ENCODE measurements at regions not wholly inside any gene's neighbourhood (a gene's known extent, or its start where the extent isn't known, plus 50 kb on each side); places are given as distances from the start of the nearest gene placed in this dataset.

GRCh38 chr18:56245866-56246580, 392.4 kb downstream of the TXNL1 start:
- DNase-seq (ENCODE audit: low read depth in 1 of 2, low spot score in 1 of 2) (peak in 1 of 2 experiments; percentile 5), FAIRE-seq (no peak), ATAC-seq (no peak)
- Histone ChIP-seq H3K4me3 (no peak overlapping the region), H3K9me3 (no peaks in the 10 kb centered on the region), H3K4me2 (no peak overlapping the region), H3K4me1 (no peaks in the 10 kb centered on the region), H3K27ac (no peak overlapping the region)
- CTCF ChIA-PET = no interaction called here
- POLR2A ChIA-PET = no interaction called here
- WGBS (ENCODE audit: missing lambda C conversion rate) = 28% methylated on average over 5 of the region's 5 CpGs
- TF ChIP-seq GATA3 (IDR thresholded peaks at IDR 0.05; ENCODE audit: borderline replicate concordance) (no peak), HES2 (IDR thresholded peaks at IDR 0.05) (no peak), CHD4 (IDR thresholded peaks at IDR 0.05; ENCODE audit: borderline replicate concordance) (no peak), BCL3 (IDR thresholded peaks at IDR 0.05) (no peak), ELK1 (IDR thresholded peaks at IDR 0.05; ENCODE audit: low read depth, low read length) (no peak)

GRCh38 chr18:56240405-56240804, 398.0 kb downstream of the TXNL1 start:
- no peaks in the 10 kb centered on the region for H3K9me3 ChIP-seq
- no peak overlapping the region for H3K4me2 ChIP-seq
- CTCF ChIA-PET = no interaction called here
- no peak for ATAC-seq
- 58% methylated on average over 3 of the region's 3 CpGs for WGBS (ENCODE audit: missing lambda C conversion rate)
- FAIRE-seq = no peak
- H3K27ac ChIP-seq = no peak overlapping the region
- POLR2A ChIA-PET = no interaction called here
- H3K4me1 ChIP-seq = no peaks in the 10 kb centered on the region
- TF ChIP-seq RARB (CRISPR knock-in tag; IDR thresholded peaks at IDR 0.05) (no peak), SREBF2 (IDR thresholded peaks at IDR 0.05) (no peak), GATA3 (IDR thresholded peaks at IDR 0.05; ENCODE audit: borderline replicate concordance) (no peak), CEBPB (IDR thresholded peaks at IDR 0.05) (no peak), ZFP36 (IDR thresholded peaks at IDR 0.05; ENCODE audit: borderline replicate concordance, partially characterized antibody) (no peak), ZNF302 (CRISPR knock-in tag; IDR thresholded peaks at IDR 0.05) (no peak), ZSCAN20 (CRISPR knock-in tag; IDR thresholded peaks at IDR 0.05) (no peak), HDAC2 (IDR thresholded peaks at IDR 0.05) (no peak), POLR2AphosphoS2 (conservative IDR thresholded peaks at IDR 0.05; ENCODE audit: low read length) (no peak), JUN (IDR thresholded peaks at IDR 0.05) (no peak), HMGXB4 (CRISPR knock-in tag; IDR thresholded peaks at IDR 0.05; ENCODE audit: borderline replicate concordance) (no peak), TFCP2L1 (CRISPR knock-in tag; IDR thresholded peaks at IDR 0.05) (no peak)
- H3K4me3 ChIP-seq = no peak overlapping the region
- no peak for DNase-seq (ENCODE audit: low read depth in 1 of 2, low spot score in 1 of 2)

DNA sequence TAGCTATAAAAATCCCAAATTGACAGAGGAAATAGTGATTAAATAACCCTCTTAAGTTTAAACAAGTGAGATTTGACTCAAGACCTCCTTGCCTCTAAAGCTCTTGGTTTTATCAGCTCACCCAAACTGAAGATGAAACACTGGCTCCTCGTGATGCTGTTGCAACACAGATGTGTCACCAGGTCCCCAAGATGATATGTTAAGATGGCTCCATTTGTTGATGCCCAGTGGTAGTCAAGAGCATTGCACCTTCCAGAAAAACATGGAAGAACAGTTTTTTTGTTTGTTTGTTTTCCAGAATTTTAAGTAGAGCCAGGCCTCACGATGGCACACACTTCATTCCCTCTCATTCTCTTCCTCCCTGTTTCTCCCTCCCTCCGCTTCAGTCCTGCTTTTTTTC, 399.8 kb downstream of the TXNL1 start:
- no peak for TF ChIP-seq ELK1 (IDR thresholded peaks at IDR 0.05; ENCODE audit: low read depth, low read length)
- TF ChIP-seq ZNF302 (CRISPR knock-in tag; IDR thresholded peaks at IDR 0.05) = no peak
- TF ChIP-seq ZFP36 (IDR thresholded peaks at IDR 0.05; ENCODE audit: borderline replicate concordance, partially characterized antibody) = no peak
- no peak for TF ChIP-seq NFE2L2 (conservative IDR thresholded peaks at IDR 0.05; ENCODE audit: low read length)
- no peak for TF ChIP-seq RARB (CRISPR knock-in tag; IDR thresholded peaks at IDR 0.05)
- no peak for TF ChIP-seq HOXB13 (CRISPR knock-in tag; IDR thresholded peaks at IDR 0.05; ENCODE audit: low read depth)
- no peak for TF ChIP-seq PBX3 (IDR thresholded peaks at IDR 0.05)
- no peak for TF ChIP-seq POLR2AphosphoS2 (conservative IDR thresholded peaks at IDR 0.05; ENCODE audit: low read length)
- no peak for TF ChIP-seq FOSL2 (IDR thresholded peaks at IDR 0.05)
- TF ChIP-seq FOSL2 (CRISPR knock-in tag; IDR thresholded peaks at IDR 0.05) = no peak
- no peak for TF ChIP-seq JUN (IDR thresholded peaks at IDR 0.05)
- no peak for TF ChIP-seq FOXS1 (CRISPR knock-in tag; IDR thresholded peaks at IDR 0.05)
- TF ChIP-seq BHLHE40 (IDR thresholded peaks at IDR 0.05; ENCODE audit: low read depth, low read length) = no peak
- TF ChIP-seq MAZ (IDR thresholded peaks at IDR 0.05; ENCODE audit: borderline replicate concordance, low read depth, low read length) = no peak
- ATAC-seq (no peak), DNase-seq (ENCODE audit: low read depth in 1 of 2, low spot score in 1 of 2) (peak in 1 of 2 experiments; percentile 22), FAIRE-seq (no peak)
- Histone ChIP-seq H3K4me1 (no peaks in the 10 kb centered on the region), H3K4me2 (no peak overlapping the region), H3K9me3 (no peaks in the 10 kb centered on the region), H3K4me3 (no peak overlapping the region), H3K27ac (no peak overlapping the region)
- ChIA-PET CTCF (interaction anchor here (0.6 to 1.1 kb wide), 2 partner anchors 13 to 30 kb away, joined by 3 read pairs; no protein-coding TSS in a partner anchor), POLR2A (no interaction called here)
- WGBS (ENCODE audit: missing lambda C conversion rate) = 35% methylated on average over 3 of the region's 3 CpGs
